BE2C (cell line): ENCODE measurements at regions not wholly inside any gene's neighbourhood (a gene's known extent, or its start where the extent isn't known, plus 50 kb on each side); places are given as distances from the start of the nearest gene placed in this dataset.

ENCODE experiments used
- DNase-seq: peaks from one replicate; pipeline ENCODE4 v3.0.0-alpha.2; 2020
- H3K27me3 ChIP-seq: fragments of 250-450 bp; sonication (Bioruptor Pico); 2 replicates; pipeline ENCODE4 v1.5.1; 2020; ENCODE audit warnings: mild to moderate bottlenecking
- H3K36me3 ChIP-seq: fragments of 250-450 bp; sonication (Bioruptor Pico); 2 replicates; pipeline ENCODE4 v1.5.1; 2020; ENCODE audit warnings: mild to moderate bottlenecking
- H3K4me1 ChIP-seq: fragments of 250-450 bp; sonication (Bioruptor Pico); 2 replicates; pipeline ENCODE4 v1.5.1; 2020
- H3K4me3 ChIP-seq: 2 replicates; pipeline ENCODE4 v1.5.1; 2011; ENCODE audit warnings: low read depth, low read length
- H3K9me3 ChIP-seq: fragments of 250-450 bp; sonication (Bioruptor Pico); 2 replicates; pipeline ENCODE4 v1.5.1; 2020
- TF ChIP-seq, protein P1 (sequence below): IDR thresholded peaks from 2 replicates; pipeline ENCODE4 v1.5.1; 2012; ENCODE audit warnings: mild to moderate bottlenecking, low read depth, low read length

GRCh38 chr4:150005537-150005936 lies 72.7 kb upstream of the DCLK2 start:
- Histone ChIP-seq H3K4me1 (no peaks in the 10 kb centered on the region; the same call in 1 of the 2 replicates), H3K27me3 (no peaks in the 10 kb centered on the region), H3K9me3 (no peaks in the 10 kb centered on the region), H3K36me3 (no peaks in the 10 kb centered on the region), H3K4me3 (no peak overlapping the region)
- no peak for DNase-seq
- TF ChIP-seq, protein P1, sequence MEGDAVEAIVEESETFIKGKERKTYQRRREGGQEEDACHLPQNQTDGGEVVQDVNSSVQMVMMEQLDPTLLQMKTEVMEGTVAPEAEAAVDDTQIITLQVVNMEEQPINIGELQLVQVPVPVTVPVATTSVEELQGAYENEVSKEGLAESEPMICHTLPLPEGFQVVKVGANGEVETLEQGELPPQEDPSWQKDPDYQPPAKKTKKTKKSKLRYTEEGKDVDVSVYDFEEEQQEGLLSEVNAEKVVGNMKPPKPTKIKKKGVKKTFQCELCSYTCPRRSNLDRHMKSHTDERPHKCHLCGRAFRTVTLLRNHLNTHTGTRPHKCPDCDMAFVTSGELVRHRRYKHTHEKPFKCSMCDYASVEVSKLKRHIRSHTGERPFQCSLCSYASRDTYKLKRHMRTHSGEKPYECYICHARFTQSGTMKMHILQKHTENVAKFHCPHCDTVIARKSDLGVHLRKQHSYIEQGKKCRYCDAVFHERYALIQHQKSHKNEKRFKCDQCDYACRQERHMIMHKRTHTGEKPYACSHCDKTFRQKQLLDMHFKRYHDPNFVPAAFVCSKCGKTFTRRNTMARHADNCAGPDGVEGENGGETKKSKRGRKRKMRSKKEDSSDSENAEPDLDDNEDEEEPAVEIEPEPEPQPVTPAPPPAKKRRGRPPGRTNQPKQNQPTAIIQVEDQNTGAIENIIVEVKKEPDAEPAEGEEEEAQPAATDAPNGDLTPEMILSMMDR = no peak

DNA sequence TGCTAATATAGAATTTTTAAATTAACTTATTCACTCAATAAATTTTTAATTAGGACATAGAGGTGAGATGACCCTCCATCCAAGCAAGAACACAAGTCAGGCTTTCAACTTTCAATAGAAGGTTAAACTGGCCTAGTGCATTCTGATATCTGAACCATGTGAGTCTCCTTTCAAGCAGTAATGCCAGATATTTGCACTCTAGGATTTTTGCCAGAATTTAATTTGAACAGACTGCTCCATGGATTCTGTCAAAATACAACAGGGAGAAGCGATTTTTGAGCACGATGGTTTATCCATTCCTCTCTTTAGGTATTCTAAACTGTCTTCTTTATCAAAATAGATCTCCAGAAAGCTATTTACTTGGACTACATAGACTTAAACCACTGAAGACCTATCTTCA lies 72.0 kb upstream of the DCLK2 start:
- Histone ChIP-seq H3K9me3 (no peaks in the 10 kb centered on the region), H3K27me3 (no peaks in the 10 kb centered on the region), H3K4me1 (no peaks in the 10 kb centered on the region; the same call in 1 of the 2 replicates), H3K36me3 (no peaks in the 10 kb centered on the region), H3K4me3 (no peak overlapping the region)
- TF ChIP-seq, protein P1 = no peak
- no peak for DNase-seq

DNA sequence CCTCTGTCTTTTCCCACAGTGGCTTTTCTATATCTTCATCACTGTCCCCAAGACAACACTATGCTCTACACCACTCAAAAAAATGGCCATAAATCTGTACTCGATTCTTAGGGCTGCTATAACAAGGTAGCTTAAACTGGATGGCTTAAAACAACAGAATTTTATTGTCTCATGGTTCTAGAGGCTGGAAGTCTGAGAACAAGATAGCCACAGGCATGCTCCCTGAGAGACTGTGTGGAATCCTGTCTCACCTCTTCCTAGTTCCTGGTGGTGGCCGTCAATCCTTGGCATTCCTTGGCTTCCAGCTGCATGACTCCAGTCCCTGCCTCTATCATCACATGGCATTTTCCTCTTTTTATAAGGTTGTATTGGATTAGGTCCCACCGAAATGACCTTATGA lies 70.7 kb upstream of the DCLK2 start:
- no peaks in the 10 kb centered on the region for H3K9me3 ChIP-seq
- TF ChIP-seq, protein P1 = no peak
- no peak for DNase-seq
- H3K4me1 ChIP-seq = no peaks in the 10 kb centered on the region; the same call in 1 of the 2 replicates
- H3K36me3 ChIP-seq = no peaks in the 10 kb centered on the region
- H3K27me3 ChIP-seq = no peaks in the 10 kb centered on the region
- H3K4me3 ChIP-seq = no peak overlapping the region

DNA sequence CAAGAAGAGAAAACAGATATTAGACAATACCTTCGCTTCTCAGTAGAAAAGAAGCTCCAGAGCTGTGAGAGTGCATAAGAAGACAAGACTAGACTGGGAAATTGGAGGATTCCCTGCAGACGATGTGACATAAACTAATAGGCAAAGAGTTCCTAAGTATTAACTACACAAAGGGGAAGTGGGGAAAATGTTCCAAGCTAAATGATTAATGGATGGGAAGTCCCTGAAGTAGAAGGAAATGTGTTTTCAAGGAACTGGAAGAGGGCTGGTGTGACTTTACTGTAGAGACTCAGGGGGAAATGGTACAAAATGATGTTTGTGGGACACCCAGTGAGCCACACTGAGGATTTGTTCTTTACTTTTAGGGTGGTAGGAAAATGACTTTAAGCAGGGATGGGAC lies 69.7 kb upstream of the DCLK2 start:
- H3K4me3 ChIP-seq = no peak overlapping the region
- H3K9me3 ChIP-seq = no peaks in the 10 kb centered on the region
- DNase-seq = no peak
- TF ChIP-seq, protein P1 = no peak
- H3K27me3 ChIP-seq = no peaks in the 10 kb centered on the region
- H3K4me1 ChIP-seq = no peaks in the 10 kb centered on the region; the same call in 1 of the 2 replicates
- no peaks in the 10 kb centered on the region for H3K36me3 ChIP-seq

DNA sequence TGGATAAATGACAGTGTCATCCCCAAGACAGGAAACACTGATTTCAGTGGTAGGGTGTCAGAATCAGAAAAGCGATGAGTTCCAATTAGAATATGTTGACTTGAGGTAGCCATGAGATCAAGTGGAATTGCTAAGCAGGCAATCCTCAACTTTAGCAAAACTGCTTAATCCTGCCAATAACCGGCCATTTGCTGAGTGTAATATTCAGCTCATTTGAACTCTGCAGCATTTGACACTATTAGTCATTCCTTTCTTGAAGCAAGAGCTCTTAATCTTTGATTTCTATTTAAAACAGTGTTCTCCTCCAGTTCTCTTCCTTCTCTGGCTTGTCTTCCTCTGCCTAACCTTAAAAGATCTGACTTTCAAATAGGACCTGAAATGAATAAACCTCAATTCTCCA lies 68.7 kb upstream of the DCLK2 start:
- no peaks in the 10 kb centered on the region; the same call in 1 of the 2 replicates for H3K4me1 ChIP-seq
- no peaks in the 10 kb centered on the region for H3K9me3 ChIP-seq
- TF ChIP-seq, protein P1 = no peak
- DNase-seq = no peak
- H3K36me3 ChIP-seq = no peaks in the 10 kb centered on the region
- no peaks in the 10 kb centered on the region for H3K27me3 ChIP-seq
- H3K4me3 ChIP-seq = no peak overlapping the region

GRCh38 chr4:150010525-150011126 lies 67.6 kb upstream of the DCLK2 start:
- Histone ChIP-seq H3K27me3 (no peaks in the 10 kb centered on the region), H3K4me3 (no peak overlapping the region), H3K36me3 (no peaks in the 10 kb centered on the region), H3K4me1 (no peaks in the 10 kb centered on the region; the same call in 1 of the 2 replicates), H3K9me3 (no peaks in the 10 kb centered on the region)
- DNase-seq = peak; percentile 59
- TF ChIP-seq, protein P1 = peak; percentile 68
